Activated naive CD8-positive, alpha-beta T cell treated with anti-CD3 and anti-CD28 coated beads, Interleukin-2, amount 10 ng/mL, durations not matched to agents 7 days and 5 days (primary cell): ENCODE measurements at regions not wholly inside any gene's neighbourhood (a gene's known extent, or its start where the extent isn't known, plus 50 kb on each side); places are given as distances from the start of the nearest gene placed in this dataset.

Source experiments
- ATAC-seq: fragments of 150-1000 bp; cut with Tn5 transposase; one replicate; pipeline ENCODE4 v1.10.0; 2021; ENCODE audit warnings: low read depth, moderate library complexity
- POLR2A ChIA-PET: fragments of 350-600 bp; sonication (Branson Sonifier 250); formaldehyde crosslinking; loops from one replicate; lab custom pipeline; 2021; ENCODE audit warnings: antibody characterized with exemption; lab: Charles Lee
- DNase-seq: peaks from one replicate; pipeline ENCODE4 v3.0.0; 2021
- H3K27ac Mint-ChIP-seq: one replicate; pipeline ENCODE4 v1.8.0; 2022; ENCODE audit warnings: mild to moderate bottlenecking, mixed read lengths
- H3K27me3 Mint-ChIP-seq: one replicate; pipeline ENCODE4 v1.8.0; 2022; ENCODE audit warnings: mild to moderate bottlenecking, moderate library complexity, mixed read lengths
- H3K36me3 Mint-ChIP-seq: one replicate; pipeline ENCODE4 v1.8.0; 2021; ENCODE audit warnings: mild to moderate bottlenecking, mixed read lengths
- H3K4me1 Mint-ChIP-seq: one replicate; pipeline ENCODE4 v1.8.0; 2021; ENCODE audit warnings: mixed read lengths
- H3K4me3 Mint-ChIP-seq: one replicate; pipeline ENCODE4 v1.8.0; 2022; ENCODE audit warnings: mild to moderate bottlenecking, moderate library complexity, mixed read lengths
- H3K9me3 Mint-ChIP-seq: one replicate; pipeline ENCODE4 v1.8.0; 2021; ENCODE audit warnings: mixed read lengths

GRCh38 chr5:18202164-18202563, 567.9 kb downstream of the TAF11L14 start:
- ATAC-seq = no peak
- Mint-ChIP-seq H3K4me1 (no peaks in the 10 kb centered on the region), H3K27ac (no peak overlapping the region), H3K9me3 (peaks cover 4% of the 10 kb centered on the region), H3K36me3 (no peaks in the 10 kb centered on the region), H3K4me3 (no peak overlapping the region), H3K27me3 (no peaks in the 10 kb centered on the region)
- POLR2A ChIA-PET = no interaction called here
- no peak for DNase-seq

- POLR2A ChIA-PET = no interaction called here
- ATAC-seq (no peak), DNase-seq (no peak)
- H3K27ac Mint-ChIP-seq = no peak overlapping the region
- no peaks in the 10 kb centered on the region for H3K36me3 Mint-ChIP-seq
- H3K4me3 Mint-ChIP-seq = no peak overlapping the region
- H3K4me1 Mint-ChIP-seq = no peaks in the 10 kb centered on the region
- no peaks in the 10 kb centered on the region for H3K27me3 Mint-ChIP-seq
- H3K9me3 Mint-ChIP-seq = peaks cover 2% of the 10 kb centered on the region
These were observed 569.0 kb downstream of the TAF11L14 start for GRCh38 chr5:18203296-18203695.

- ATAC-seq (no peak), DNase-seq (no peak)
- H3K4me1 Mint-ChIP-seq = no peaks in the 10 kb centered on the region
- no peaks in the 10 kb centered on the region for H3K27me3 Mint-ChIP-seq
- no peak overlapping the region for H3K4me3 Mint-ChIP-seq
- H3K36me3 Mint-ChIP-seq = no peaks in the 10 kb centered on the region
- peaks cover 11% of the 10 kb centered on the region for H3K9me3 Mint-ChIP-seq
- POLR2A ChIA-PET = no interaction called here
- no peak overlapping the region for H3K27ac Mint-ChIP-seq
These were observed 579.4 kb downstream of the TAF11L14 start for GRCh38 chr5:18213666-18214065.

GRCh38 chr5:18216016-18216415, 581.8 kb downstream of the TAF11L14 start:
- H3K9me3 Mint-ChIP-seq = peaks cover 10% of the 10 kb centered on the region
- POLR2A ChIA-PET = no interaction called here
- no peaks in the 10 kb centered on the region for H3K36me3 Mint-ChIP-seq
- ATAC-seq (no peak), DNase-seq (no peak)
- H3K27me3 Mint-ChIP-seq = no peaks in the 10 kb centered on the region
- no peaks in the 10 kb centered on the region for H3K4me1 Mint-ChIP-seq
- no peak overlapping the region for H3K4me3 Mint-ChIP-seq
- no peak overlapping the region for H3K27ac Mint-ChIP-seq

- no peak overlapping the region for H3K27ac Mint-ChIP-seq
- H3K36me3 Mint-ChIP-seq = no peaks in the 10 kb centered on the region
- no peaks in the 10 kb centered on the region for H3K4me1 Mint-ChIP-seq
- peaks cover 11% of the 10 kb centered on the region for H3K9me3 Mint-ChIP-seq
- no peak overlapping the region for H3K4me3 Mint-ChIP-seq
- no peaks in the 10 kb centered on the region for H3K27me3 Mint-ChIP-seq
- POLR2A ChIA-PET = no interaction called here
- no peak for ATAC-seq
- no peak for DNase-seq
These were observed 582.5 kb downstream of the TAF11L14 start for GRCh38 chr5:18216729-18217128.

- DNase-seq = no peak
- no peaks in the 10 kb centered on the region for H3K36me3 Mint-ChIP-seq
- no peak overlapping the region for H3K4me3 Mint-ChIP-seq
- no peaks in the 10 kb centered on the region for H3K27me3 Mint-ChIP-seq
- H3K9me3 Mint-ChIP-seq = peaks cover 13% of the 10 kb centered on the region
- POLR2A ChIA-PET = no interaction called here
- no peaks in the 10 kb centered on the region for H3K4me1 Mint-ChIP-seq
- ATAC-seq = no peak
- H3K27ac Mint-ChIP-seq = no peak overlapping the region
These were observed 585.0 kb downstream of the TAF11L14 start for GRCh38 chr5:18219241-18219640.

GRCh38 chr5:18220631-18221030, 586.4 kb downstream of the TAF11L14 start:
- Mint-ChIP-seq H3K9me3 (peaks cover 13% of the 10 kb centered on the region), H3K36me3 (no peaks in the 10 kb centered on the region), H3K27ac (no peak overlapping the region), H3K27me3 (no peaks in the 10 kb centered on the region), H3K4me1 (no peaks in the 10 kb centered on the region), H3K4me3 (no peak overlapping the region)
- no peak for DNase-seq
- ATAC-seq = no peak
- POLR2A ChIA-PET = no interaction called here

- no peak overlapping the region for H3K27ac Mint-ChIP-seq
- no peak overlapping the region for H3K4me3 Mint-ChIP-seq
- DNase-seq (no peak), ATAC-seq (no peak)
- no peaks in the 10 kb centered on the region for H3K36me3 Mint-ChIP-seq
- POLR2A ChIA-PET = no interaction called here
- H3K4me1 Mint-ChIP-seq = no peaks in the 10 kb centered on the region
- no peaks in the 10 kb centered on the region for H3K27me3 Mint-ChIP-seq
- peaks cover 1% of the 10 kb centered on the region for H3K9me3 Mint-ChIP-seq
These were observed 602.1 kb downstream of the TAF11L14 start for GRCh38 chr5:18236386-18236785.

- DNase-seq (no peak), ATAC-seq (no peak)
- H3K4me3 Mint-ChIP-seq = no peak overlapping the region
- no peak overlapping the region for H3K27ac Mint-ChIP-seq
- peaks cover 1% of the 10 kb centered on the region for H3K9me3 Mint-ChIP-seq
- H3K4me1 Mint-ChIP-seq = no peaks in the 10 kb centered on the region
- no peaks in the 10 kb centered on the region for H3K36me3 Mint-ChIP-seq
- POLR2A ChIA-PET = no interaction called here
- no peaks in the 10 kb centered on the region for H3K27me3 Mint-ChIP-seq
These were observed 604.1 kb downstream of the TAF11L14 start for GRCh38 chr5:18238321-18238720.

GRCh38 chr5:18240971-18241370, 606.7 kb downstream of the TAF11L14 start:
- Mint-ChIP-seq H3K9me3 (peaks cover 1% of the 10 kb centered on the region), H3K27ac (no peak overlapping the region), H3K4me1 (no peaks in the 10 kb centered on the region), H3K27me3 (no peaks in the 10 kb centered on the region), H3K4me3 (no peak overlapping the region), H3K36me3 (no peaks in the 10 kb centered on the region)
- DNase-seq (no peak), ATAC-seq (no peak)
- POLR2A ChIA-PET = no interaction called here

GRCh38 chr5:18243846-18244245, 609.6 kb downstream of the TAF11L14 start:
- POLR2A ChIA-PET = interaction anchor here (0.7 kb wide), 1 partner anchor 637 kb away, joined by 4 read pairs; no protein-coding TSS in a partner anchor
- Mint-ChIP-seq H3K9me3 (peaks cover 4% of the 10 kb centered on the region), H3K36me3 (no peaks in the 10 kb centered on the region), H3K27ac (no peak overlapping the region), H3K27me3 (no peaks in the 10 kb centered on the region), H3K4me1 (no peaks in the 10 kb centered on the region), H3K4me3 (no peak overlapping the region)
- no peak for DNase-seq
- ATAC-seq = no peak

- POLR2A ChIA-PET = interaction anchor here (0.7 kb wide), 1 partner anchor 637 kb away, joined by 4 read pairs; no protein-coding TSS in a partner anchor
- Mint-ChIP-seq H3K9me3 (peaks cover 4% of the 10 kb centered on the region), H3K36me3 (no peaks in the 10 kb centered on the region), H3K4me1 (no peaks in the 10 kb centered on the region), H3K4me3 (no peak overlapping the region), H3K27ac (no peak overlapping the region), H3K27me3 (no peaks in the 10 kb centered on the region)
- ATAC-seq (no peak), DNase-seq (no peak)
These were observed 610.0 kb downstream of the TAF11L14 start for GRCh38 chr5:18244309-18244708.

GRCh38 chr5:18252559-18252958, 618.3 kb downstream of the TAF11L14 start:
- Mint-ChIP-seq H3K27ac (no peak overlapping the region), H3K4me1 (no peaks in the 10 kb centered on the region), H3K9me3 (peaks cover 4% of the 10 kb centered on the region), H3K4me3 (no peak overlapping the region), H3K36me3 (no peaks in the 10 kb centered on the region), H3K27me3 (no peaks in the 10 kb centered on the region)
- POLR2A ChIA-PET = no interaction called here
- ATAC-seq (no peak), DNase-seq (no peak)

- no peaks in the 10 kb centered on the region for H3K36me3 Mint-ChIP-seq
- no peak overlapping the region for H3K27ac Mint-ChIP-seq
- H3K9me3 Mint-ChIP-seq = peaks cover 3% of the 10 kb centered on the region
- no peaks in the 10 kb centered on the region for H3K27me3 Mint-ChIP-seq
- ATAC-seq = no peak
- no peaks in the 10 kb centered on the region for H3K4me1 Mint-ChIP-seq
- no peak overlapping the region for H3K4me3 Mint-ChIP-seq
- POLR2A ChIA-PET = no interaction called here
- no peak for DNase-seq
These were observed 630.0 kb downstream of the TAF11L14 start for GRCh38 chr5:18264126-18264882.
